Ishikawa (cell line): ENCODE measurements at regions not wholly inside any gene's neighbourhood (a gene's known extent, or its start where the extent isn't known, plus 50 kb on each side); places are given as distances from the start of the nearest gene placed in this dataset.

Source experiments
- CEBPB ChIP-seq: IDR thresholded peaks from 2 replicates; pipeline ENCODE4 v1.6.1; 2012
- CREB1 ChIP-seq: IDR thresholded peaks from 2 replicates; pipeline ENCODE4 v1.6.1; 2012; ENCODE audit warnings: low read depth
- EGR1 ChIP-seq: IDR thresholded peaks from 2 replicates; pipeline ENCODE4 v1.6.1; 2012
- EP300 ChIP-seq: IDR thresholded peaks from 2 replicates; pipeline ENCODE4 v1.6.1; 2012; ENCODE audit warnings: borderline replicate concordance
- FOXM1 ChIP-seq: IDR thresholded peaks from 2 replicates; pipeline ENCODE4 v1.6.1; 2012; ENCODE audit warnings: low read depth, borderline replicate concordance
- NFIC ChIP-seq: IDR thresholded peaks from 2 replicates; pipeline ENCODE4 v1.6.1; 2012
- RAD21 ChIP-seq: IDR thresholded peaks from 2 replicates; pipeline ENCODE4 v1.6.1; 2012; ENCODE audit warnings: low read depth
- TAF1 ChIP-seq: IDR thresholded peaks from 2 replicates; pipeline ENCODE4 v1.6.1; 2012; ENCODE audit warnings: low read depth, mild to moderate bottlenecking
- TCF12 ChIP-seq: IDR thresholded peaks from 2 replicates; pipeline ENCODE4 v1.6.1; 2012; ENCODE audit warnings: low read depth
- TEAD4 ChIP-seq: IDR thresholded peaks from 2 replicates; pipeline ENCODE4 v1.6.1; 2012
- YY1 ChIP-seq: IDR thresholded peaks from 2 replicates; pipeline ENCODE4 v1.6.1; 2012; ENCODE audit warnings: low read depth
- ZBTB7A ChIP-seq: IDR thresholded peaks from 2 replicates; pipeline ENCODE4 v1.6.1; 2012; ENCODE audit warnings: low read depth
- TF ChIP-seq, protein P1 (sequence below): IDR thresholded peaks from 2 replicates; pipeline ENCODE4 v1.6.1; 2012
- TF ChIP-seq, protein P2 (sequence below): IDR thresholded peaks from 2 replicates; pipeline ENCODE4 v1.6.1; 2012; ENCODE audit warnings: low read depth, mild to moderate bottlenecking
- TF ChIP-seq, protein P3 (sequence below): IDR thresholded peaks from 2 replicates; pipeline ENCODE4 v1.6.1; 2012

DNA sequence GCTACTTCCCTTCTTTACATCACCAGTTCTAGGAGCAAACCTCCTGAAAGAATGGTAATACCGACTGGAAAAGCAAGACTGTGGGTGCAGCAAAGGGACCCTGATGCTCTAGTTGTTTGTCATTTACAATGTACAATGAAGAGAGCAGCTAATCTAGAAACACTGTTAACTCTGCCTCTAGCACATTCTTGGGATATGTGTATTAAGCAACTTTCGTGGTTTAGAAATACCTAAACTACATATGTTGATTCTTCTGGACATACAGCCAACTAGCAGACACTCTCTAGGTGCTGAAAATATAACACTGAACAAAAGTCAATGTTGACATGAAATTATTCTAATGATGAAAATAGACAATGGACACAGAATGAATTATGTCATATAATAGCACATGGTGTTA lies 440.3 kb upstream of the MC4R start:
- TF ChIP-seq, protein P1, sequence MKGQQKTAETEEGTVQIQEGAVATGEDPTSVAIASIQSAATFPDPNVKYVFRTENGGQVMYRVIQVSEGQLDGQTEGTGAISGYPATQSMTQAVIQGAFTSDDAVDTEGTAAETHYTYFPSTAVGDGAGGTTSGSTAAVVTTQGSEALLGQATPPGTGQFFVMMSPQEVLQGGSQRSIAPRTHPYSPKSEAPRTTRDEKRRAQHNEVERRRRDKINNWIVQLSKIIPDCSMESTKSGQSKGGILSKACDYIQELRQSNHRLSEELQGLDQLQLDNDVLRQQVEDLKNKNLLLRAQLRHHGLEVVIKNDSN, result no peak
- TF ChIP-seq CREB1 (no peak), EGR1 (no peak), CEBPB (no peak), RAD21 (no peak), TCF12 (no peak), FOXM1 (no peak)

DNA sequence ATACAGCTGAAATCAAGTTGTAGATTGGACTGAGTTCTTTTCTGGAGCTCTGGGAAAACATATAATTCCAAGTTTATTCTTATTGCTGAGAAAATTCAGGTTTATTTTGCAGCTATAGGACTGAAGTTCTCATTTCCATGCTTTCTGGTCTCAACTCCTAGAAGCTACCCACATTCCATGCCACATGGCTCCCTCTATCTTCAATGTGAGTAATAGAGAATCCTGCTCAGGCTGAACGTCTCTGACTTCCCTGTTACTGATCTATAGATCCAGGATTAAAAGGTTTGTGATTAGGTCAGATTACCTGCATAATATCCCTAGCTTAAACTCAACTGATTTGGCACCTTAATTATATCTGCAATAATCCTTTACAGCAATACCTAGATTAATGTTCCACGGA lies 453.8 kb upstream of the MC4R start:
- TF ChIP-seq TAF1, result no peak
- TF ChIP-seq, protein P2, sequence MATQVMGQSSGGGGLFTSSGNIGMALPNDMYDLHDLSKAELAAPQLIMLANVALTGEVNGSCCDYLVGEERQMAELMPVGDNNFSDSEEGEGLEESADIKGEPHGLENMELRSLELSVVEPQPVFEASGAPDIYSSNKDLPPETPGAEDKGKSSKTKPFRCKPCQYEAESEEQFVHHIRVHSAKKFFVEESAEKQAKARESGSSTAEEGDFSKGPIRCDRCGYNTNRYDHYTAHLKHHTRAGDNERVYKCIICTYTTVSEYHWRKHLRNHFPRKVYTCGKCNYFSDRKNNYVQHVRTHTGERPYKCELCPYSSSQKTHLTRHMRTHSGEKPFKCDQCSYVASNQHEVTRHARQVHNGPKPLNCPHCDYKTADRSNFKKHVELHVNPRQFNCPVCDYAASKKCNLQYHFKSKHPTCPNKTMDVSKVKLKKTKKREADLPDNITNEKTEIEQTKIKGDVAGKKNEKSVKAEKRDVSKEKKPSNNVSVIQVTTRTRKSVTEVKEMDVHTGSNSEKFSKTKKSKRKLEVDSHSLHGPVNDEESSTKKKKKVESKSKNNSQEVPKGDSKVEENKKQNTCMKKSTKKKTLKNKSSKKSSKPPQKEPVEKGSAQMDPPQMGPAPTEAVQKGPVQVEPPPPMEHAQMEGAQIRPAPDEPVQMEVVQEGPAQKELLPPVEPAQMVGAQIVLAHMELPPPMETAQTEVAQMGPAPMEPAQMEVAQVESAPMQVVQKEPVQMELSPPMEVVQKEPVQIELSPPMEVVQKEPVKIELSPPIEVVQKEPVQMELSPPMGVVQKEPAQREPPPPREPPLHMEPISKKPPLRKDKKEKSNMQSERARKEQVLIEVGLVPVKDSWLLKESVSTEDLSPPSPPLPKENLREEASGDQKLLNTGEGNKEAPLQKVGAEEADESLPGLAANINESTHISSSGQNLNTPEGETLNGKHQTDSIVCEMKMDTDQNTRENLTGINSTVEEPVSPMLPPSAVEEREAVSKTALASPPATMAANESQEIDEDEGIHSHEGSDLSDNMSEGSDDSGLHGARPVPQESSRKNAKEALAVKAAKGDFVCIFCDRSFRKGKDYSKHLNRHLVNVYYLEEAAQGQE, result no peak

DNA sequence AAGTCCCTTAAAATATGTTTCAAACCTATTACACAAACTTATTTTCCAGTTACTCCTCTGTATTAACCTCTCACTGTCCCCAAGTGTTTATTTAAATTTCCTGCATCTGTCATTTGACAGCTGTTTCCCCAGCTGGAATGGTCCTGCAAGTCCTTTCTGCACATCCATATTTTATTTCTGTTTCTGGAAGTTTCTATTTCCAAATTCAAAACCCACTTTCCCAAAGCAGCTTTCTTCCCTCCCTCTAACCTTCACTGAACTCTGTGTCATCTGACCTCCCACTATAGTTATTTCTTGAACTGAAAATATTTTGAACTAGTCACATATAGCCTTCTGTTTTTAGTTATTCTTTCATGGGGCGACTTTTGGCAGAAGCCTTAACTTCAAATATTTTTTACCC lies 459.4 kb upstream of the MC4R start:
- TF ChIP-seq TEAD4, result no peak
- no peak for TF ChIP-seq EGR1
- TF ChIP-seq TAF1, result no peak
- no peak for TF ChIP-seq CREB1
- TF ChIP-seq TCF12, result no peak
- TF ChIP-seq NFIC, result no peak
- TF ChIP-seq, protein P1, result no peak
- TF ChIP-seq FOXM1, result no peak
- TF ChIP-seq YY1, result no peak
- TF ChIP-seq, protein P2, result no peak
- TF ChIP-seq, protein P3, sequence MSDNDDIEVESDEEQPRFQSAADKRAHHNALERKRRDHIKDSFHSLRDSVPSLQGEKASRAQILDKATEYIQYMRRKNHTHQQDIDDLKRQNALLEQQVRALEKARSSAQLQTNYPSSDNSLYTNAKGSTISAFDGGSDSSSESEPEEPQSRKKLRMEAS, result no peak
- no peak for TF ChIP-seq ZBTB7A
- no peak for TF ChIP-seq EP300
- TF ChIP-seq RAD21, result no peak

DNA sequence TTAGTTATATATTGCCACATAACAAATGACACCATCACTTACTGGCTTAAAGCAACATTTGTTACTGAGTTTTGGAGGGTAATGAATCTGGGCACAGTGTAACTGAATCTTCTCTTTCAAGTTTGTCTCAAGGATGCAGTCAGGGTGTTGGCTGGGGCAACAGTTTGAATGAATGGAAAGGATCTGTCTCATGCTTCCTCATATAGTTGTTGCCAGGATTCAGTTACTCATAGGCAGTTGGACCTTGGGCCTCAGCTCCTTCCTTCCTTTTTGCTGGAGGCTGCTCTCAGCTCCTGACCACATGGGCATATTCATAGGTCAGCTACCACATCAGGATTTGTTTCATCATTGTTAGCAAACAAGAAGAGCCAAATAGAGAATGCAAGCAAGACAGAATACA lies 466.1 kb upstream of the MC4R start:
- TF ChIP-seq, protein P2, result no peak
- TF ChIP-seq EP300 (no peak), EGR1 (no peak), RAD21 (no peak), YY1 (no peak), CREB1 (no peak), TAF1 (no peak), TCF12 (no peak), FOXM1 (no peak), TEAD4 (no peak), CEBPB (no peak), ZBTB7A (no peak), NFIC (no peak)
- TF ChIP-seq, protein P3, result no peak
- TF ChIP-seq, protein P1, result no peak

DNA sequence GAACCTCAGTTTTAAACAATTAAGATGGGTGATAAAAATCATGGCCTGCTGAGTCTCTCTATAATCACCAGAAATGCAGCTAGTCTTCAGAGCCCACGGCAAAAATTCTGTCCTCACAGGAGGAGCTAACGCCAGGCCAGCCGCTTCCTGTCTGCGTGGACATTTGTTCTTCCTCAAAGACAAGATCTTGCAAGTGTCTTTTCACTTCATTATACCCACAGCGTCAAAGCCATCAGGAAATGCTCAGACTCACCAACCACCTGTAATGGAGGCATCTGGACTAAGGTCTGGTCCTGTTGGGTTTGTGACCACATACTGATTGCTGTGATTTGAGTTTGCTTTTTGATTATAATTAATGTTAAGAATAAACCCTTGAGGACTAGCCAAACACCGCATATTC lies 473.8 kb upstream of the MC4R start:
- TF ChIP-seq NFIC (no peak), EP300 (no peak), EGR1 (no peak), ZBTB7A (no peak), CREB1 (no peak), RAD21 (no peak), TCF12 (no peak), TEAD4 (no peak), YY1 (no peak), FOXM1 (no peak)
- TF ChIP-seq, protein P1, result no peak
- TF ChIP-seq, protein P3, result no peak
- TF ChIP-seq, protein P2, result no peak
